ENCODE measurements at regions not wholly inside any gene's neighbourhood (a gene's known extent, or its start where the extent isn't known, plus 50 kb on each side); places are given as distances from the start of the nearest gene placed in this dataset.

GRCh38 chr5:26530305-26530704 lies 508.1 kb downstream of the CDH9 start:
- no peak for TF ChIP-seq POLR2A (IDR thresholded peaks at IDR 0.05)
- no peak for TF ChIP-seq CTCF (IDR thresholded peaks at IDR 0.05)
- no peak for TF ChIP-seq POLR2AphosphoS5 (IDR thresholded peaks at IDR 0.05)
- no peak for TF ChIP-seq EP300 (IDR thresholded peaks at IDR 0.05; ENCODE audit: low read depth)
